IMR-90 (cell line): ENCODE measurements at regions not wholly inside any gene's neighbourhood (a gene's known extent, or its start where the extent isn't known, plus 50 kb on each side); places are given as distances from the start of the nearest gene placed in this dataset.
A peak's percentile ranks its signal among the peaks of the same experiment; 100 is the strongest.

Experiments
- ATAC-seq: fragments of 200-7000 bp; cut with Tn5 transposase; 2 replicates; pipeline ENCODE4 v1.9.1; 2020; ENCODE audit warnings: low read depth, mild to moderate bottlenecking, moderate library complexity
- BruUV-seq: library from RNA; stranded (reverse); fragments of 400-500 nt; replicated peaks from 2 replicates; lab custom pipeline; 2021; lab: Mats Ljungman, UMichigan
- CTCF ChIA-PET: fragments of 300-600 bp; formaldehyde crosslinking; extraction: SDS; loops from one replicate; lab custom pipeline; 2021; ENCODE audit warnings: antibody characterized with exemption; lab: Yijun Ruan, JAX
- POLR2A ChIA-PET: fragments of 300-600 bp; sonication (Branson Sonifier 250); formaldehyde crosslinking; loops from one replicate; lab custom pipeline; 2022; ENCODE audit warnings: antibody characterized with exemption; ENCODE audit not compliant: unreplicated experiment; lab: Charles Lee
- DNase-seq: peaks from one replicate; pipeline ENCODE4 v3.0.0; 2013
- H2AFZ ChIP-seq: replicated peaks from 2 replicates; pipeline ENCODE3; 2013; ENCODE audit warnings: low read length, mild to moderate bottlenecking; ENCODE audit not compliant: poor library complexity
- H2AK5ac ChIP-seq: 2 replicates; pipeline ENCODE4 v1.6.1; 2013; ENCODE audit warnings: low read depth, low read length, inconsistent platforms
- H2AK9ac ChIP-seq: replicated peaks from 2 replicates; pipeline ENCODE3; 2013; ENCODE audit warnings: mild to moderate bottlenecking, low read depth, low read length, moderate library complexity; ENCODE audit not compliant: poor library complexity
- H2BK120ac ChIP-seq: 2 replicates; pipeline ENCODE4 v1.6.1; 2013; ENCODE audit warnings: low read depth, low read length, inconsistent platforms
- H2BK15ac ChIP-seq: 3 replicates; pipeline ENCODE4 v1.6.1; 2013; ENCODE audit warnings: low read depth, low read length, inconsistent platforms
- H2BK20ac ChIP-seq: 2 replicates; pipeline ENCODE4 v1.6.1; 2013; ENCODE audit warnings: low read depth, mild to moderate bottlenecking, inconsistent platforms, low read length, moderate library complexity
- H2BK5ac ChIP-seq: 2 replicates; pipeline ENCODE4 v1.6.1; 2013; ENCODE audit warnings: mild to moderate bottlenecking, low read depth, low read length, inconsistent platforms; ENCODE audit not compliant: poor library complexity, severe bottlenecking
- H3K14ac ChIP-seq: replicated peaks from 2 replicates; pipeline ENCODE4 v1.6.1; 2013; ENCODE audit warnings: low read depth, low read length, inconsistent platforms
- H3K18ac ChIP-seq: 2 replicates; pipeline ENCODE4 v1.6.1; 2013; ENCODE audit warnings: low read depth, low read length, control low read depth
- H3K23ac ChIP-seq: 2 replicates; pipeline ENCODE4 v1.6.1; 2013; ENCODE audit warnings: low read depth, low read length, inconsistent platforms
- H3K27ac ChIP-seq: 2 replicates; pipeline ENCODE4 v1.5.1; 2013; ENCODE audit warnings: mild to moderate bottlenecking, control low read depth, low read length; ENCODE audit not compliant: insufficient read depth
- H3K27me3 ChIP-seq: 2 replicates; pipeline ENCODE4 v1.6.1; 2013; ENCODE audit warnings: low read length; ENCODE audit not compliant: control insufficient read depth, insufficient read depth
- H3K36me3 ChIP-seq: 2 replicates; pipeline ENCODE4 v1.6.1; 2013; ENCODE audit warnings: low read length, mixed read lengths; ENCODE audit not compliant: control insufficient read depth, insufficient read depth
- H3K4ac ChIP-seq: 2 replicates; pipeline ENCODE4 v1.6.1; 2013; ENCODE audit warnings: low read depth, low read length, inconsistent platforms
- H3K4me1 ChIP-seq: 2 replicates; pipeline ENCODE4 v1.6.1; 2013; ENCODE audit warnings: low read length, mixed read lengths; ENCODE audit not compliant: control insufficient read depth, insufficient read depth
- H3K4me2 ChIP-seq: 2 replicates; pipeline ENCODE4 v1.6.1; 2013; ENCODE audit warnings: low read depth, mild to moderate bottlenecking, control low read depth, low read length, moderate library complexity
- H3K4me3 ChIP-seq: 2 replicates; pipeline ENCODE4 v1.5.1; 2013; ENCODE audit warnings: low read depth, mild to moderate bottlenecking, control low read depth, low read length, moderate library complexity; ENCODE audit not compliant: insufficient read depth
- H3K56ac ChIP-seq: 2 replicates; pipeline ENCODE4 v1.6.1; 2013; ENCODE audit warnings: low read length, inconsistent platforms; ENCODE audit not compliant: insufficient read depth; ENCODE audit errors: extremely low read depth
- H3K79me1 ChIP-seq, 2 experiments: 2 replicates each; pipeline ENCODE4 v1.6.1; 2013; ENCODE audit warnings: low read length in 2 of 2, inconsistent platforms in 1 of 2, low read depth in 1 of 2
- H3K9ac ChIP-seq: 2 replicates; pipeline ENCODE4 v1.6.1; 2013; ENCODE audit warnings: low read depth, low read length, control low read depth
- H3K9me1 ChIP-seq: 2 replicates; pipeline ENCODE4 v1.6.1; 2013; ENCODE audit warnings: low read length, inconsistent platforms; ENCODE audit not compliant: insufficient read depth
- H3K9me3 ChIP-seq: 2 replicates; pipeline ENCODE4 v1.6.1; 2013; ENCODE audit warnings: low read length; ENCODE audit not compliant: control insufficient read depth, insufficient read depth
- H4K20me1 ChIP-seq: 2 replicates; pipeline ENCODE4 v1.6.1; 2013; ENCODE audit warnings: low read length, inconsistent platforms; ENCODE audit not compliant: insufficient read depth
- H4K5ac ChIP-seq: 2 replicates; pipeline ENCODE4 v1.6.1; 2013; ENCODE audit warnings: mild to moderate bottlenecking, low read depth, low read length, control low read depth
- H4K8ac ChIP-seq, 2 experiments: 2 replicates each; pipeline ENCODE4 v1.6.1; 2013; ENCODE audit warnings: low read depth in 2 of 2, low read length in 2 of 2, control low read depth in 1 of 2, inconsistent platforms in 1 of 2
- H4K91ac ChIP-seq: 2 replicates; pipeline ENCODE4 v1.6.1; 2013; ENCODE audit warnings: low read depth, low read length, inconsistent platforms; ENCODE audit not compliant: insufficient read depth
- MXI1 ChIP-seq: IDR thresholded peaks from 2 replicates; pipeline ENCODE4 v1.6.1; 2012; ENCODE audit warnings: low read depth, mild to moderate bottlenecking, low read length, moderate library complexity, borderline replicate concordance
- RAD21 ChIP-seq: IDR thresholded peaks from 2 replicates; pipeline ENCODE4 v1.6.1; 2012; ENCODE audit warnings: low read length, improper control_type of control experiment
- RCOR1 ChIP-seq: IDR thresholded peaks from 2 replicates; pipeline ENCODE4 v1.6.1; 2012; ENCODE audit warnings: mild to moderate bottlenecking, low read length, improper control_type of control experiment; ENCODE audit not compliant: insufficient replicate concordance
- WGBS, 2 experiments: methylation state at CpG; one replicate each; pipeline versions ENCODE4 v1.1.5 to v1.1.7; 2013; ENCODE audit warnings: missing lambda C conversion rate in 2 of 2; ENCODE audit not compliant: insufficient read length in 1 of 2; ENCODE audit errors: extremely low coverage in 2 of 2; 5-methylcytosine and 5-hydroxymethylcytosine counted together
- dilution Hi-C: fragments of 300-500 bp; cut with HindIII; formaldehyde crosslinking; loops from one replicate; pipeline ENCODE4 v1.14.3; 2018; ENCODE audit warnings: low sequenced_read_pairs; ENCODE audit not compliant: unreplicated experiment
- in situ Hi-C: fragments of 300-500 bp; cut with MboI; formaldehyde crosslinking; loops from 3 replicates; pipeline ENCODE4 v1.14.3; 2019; ENCODE audit warnings: low sequenced_read_pairs, inconsistent platforms, mixed read lengths
- intact Hi-C: fragments of 100-400 bp; cut with micrococcal nuclease; formaldehyde crosslinking; loops from 2 replicates; pipeline ENCODE4 v1.10.0; 2022

GRCh38 chr9:116099821-116100220, 53.8 kb upstream of the PAPPA start:
- H4K20me1 ChIP-seq: no peaks in the 10 kb centered on the region
- peak overlapping the region; percentile 62 for H4K5ac ChIP-seq
- H2BK15ac ChIP-seq: peak overlapping the region; percentile 64
- ChIA-PET POLR2A (no interaction called here), CTCF (interaction anchor here (1.1 kb wide), 1 partner anchor 12 kb away, joined by 3 read pairs; no protein-coding TSS in a partner anchor)
- peaks cover 10% of the 10 kb centered on the region for H3K4me1 ChIP-seq
- H3K4me2 ChIP-seq: no peak overlapping the region
- no peak overlapping the region for H3K27ac ChIP-seq
- peaks cover 10% of the 10 kb centered on the region for H3K9me1 ChIP-seq
- H3K9me3 ChIP-seq: no peaks in the 10 kb centered on the region
- intact Hi-C loops (loop anchor here (2.0 to 5.0 kb wide), 2 partner anchors 52 to 155 kb away; partner anchors contain the start of gene PAPPA), in situ Hi-C loops (no loop called here), dilution Hi-C loops (no loop called here)
- no peak for ATAC-seq
- peak overlapping the region; percentile 93 for H2BK20ac ChIP-seq
- BruUV-seq: no TSS peak
- H2AK5ac ChIP-seq: peak overlapping the region; percentile 65
- H3K4ac ChIP-seq: peak overlapping the region; percentile 71
- no peak overlapping the region for H2AK9ac ChIP-seq
- peak overlapping the region; percentile 48 to 68; a peak in 3 of 4 replicates for H4K8ac ChIP-seq
- H3K14ac ChIP-seq: peak overlapping the region; percentile 82
- no peaks in the 10 kb centered on the region for H3K79me1 ChIP-seq
- H3K9ac ChIP-seq: no peak overlapping the region
- WGBS, 2 experiments: no CpG with 5 or more reads among the region's 1 CpG
- H3K4me3 ChIP-seq: no peak overlapping the region
- no peaks in the 10 kb centered on the region for H3K36me3 ChIP-seq
- peak overlapping the region; percentile 90 for H2BK5ac ChIP-seq
- H3K23ac ChIP-seq: peak overlapping the region; percentile 83
- no peaks in the 10 kb centered on the region for H3K27me3 ChIP-seq
- no peak overlapping the region for H2AFZ ChIP-seq
- H2BK120ac ChIP-seq: peak overlapping the region; percentile 69
- peak; percentile 60 for DNase-seq
- peak overlapping the region; percentile 63 for H4K91ac ChIP-seq
- H3K18ac ChIP-seq: peak overlapping the region; percentile 92
- H3K56ac ChIP-seq: no peak overlapping the region
- no peak for TF ChIP-seq RAD21
- no peak for TF ChIP-seq RCOR1
- TF ChIP-seq MXI1: no peak
